Upper lobe of right lung (tissue), 1 donor: ENCODE measurements at regions not wholly inside any gene's neighbourhood (a gene's known extent, or its start where the extent isn't known, plus 50 kb on each side); places are given as distances from the start of the nearest gene placed in this dataset.

ENCODE experiments used
- ATAC-seq: fragments of 200-7000 bp; cut with Tn5 transposase; one replicate; pipeline ENCODE4 v1.9.1; 2020; ENCODE audit warnings: mild to moderate bottlenecking, moderate library complexity
- DNase-seq: peaks from one replicate; pipeline ENCODE4 v3.0.0-alpha.2; 2020
- H3K27ac ChIP-seq: fragments of 200-600 bp; one replicate; pipeline ENCODE4 v1.8.0; 2022
- H3K27me3 ChIP-seq: fragments of 200-600 bp; one replicate; pipeline ENCODE4 v1.8.0; 2022; ENCODE audit warnings: mild to moderate bottlenecking
- H3K36me3 ChIP-seq: fragments of 200-600 bp; one replicate; pipeline ENCODE4 v1.8.0; 2022
- H3K4me1 ChIP-seq: fragments of 200-600 bp; one replicate; pipeline ENCODE4 v1.8.0; 2022
- H3K4me3 ChIP-seq: fragments of 200-600 bp; one replicate; pipeline ENCODE4 v1.8.0; 2022; ENCODE audit warnings: mild to moderate bottlenecking
- H3K9me3 ChIP-seq: fragments of 200-600 bp; one replicate; pipeline ENCODE4 v1.8.0; 2022
- CTCF ChIP-seq: fragments of 200-600 bp; IDR thresholded peaks from one replicate; pipeline ENCODE4 v1.8.0; 2022; ENCODE audit warnings: antibody characterized with exemption
- intact Hi-C: fragments of 100-400 bp; cut with DNase I; formaldehyde crosslinking; loops from one replicate; pipeline ENCODE4 v1.11.0; 2022
- donor health status: DM: no; HTN: yes; CAD: no; lungs with severe emphysema.

GRCh38 chr5:73292816-73293459, 119.9 kb downstream of the TMEM174 start:
- Histone ChIP-seq H3K36me3 (no peaks in the 10 kb centered on the region), H3K27ac (no peak overlapping the region), H3K4me1 (no peaks in the 10 kb centered on the region), H3K4me3 (no peak overlapping the region), H3K9me3 (no peaks in the 10 kb centered on the region), H3K27me3 (peaks cover 67% of the 10 kb centered on the region)
- intact Hi-C loops = no loop called here
- no peak for TF ChIP-seq CTCF
- DNase-seq = no peak
- no peak for ATAC-seq

GRCh38 chr5:73291873-73292272, 118.9 kb downstream of the TMEM174 start:
- no peaks in the 10 kb centered on the region for H3K4me1 ChIP-seq
- no peak overlapping the region for H3K4me3 ChIP-seq
- peaks cover 56% of the 10 kb centered on the region for H3K27me3 ChIP-seq
- no peaks in the 10 kb centered on the region for H3K36me3 ChIP-seq
- TF ChIP-seq CTCF = no peak
- ATAC-seq (no peak), DNase-seq (no peak)
- intact Hi-C loops = no loop called here
- no peak overlapping the region for H3K27ac ChIP-seq
- no peaks in the 10 kb centered on the region for H3K9me3 ChIP-seq

- H3K27ac ChIP-seq = no peak overlapping the region
- no peaks in the 10 kb centered on the region for H3K36me3 ChIP-seq
- TF ChIP-seq CTCF = no peak
- ATAC-seq (no peak), DNase-seq (no peak)
- H3K27me3 ChIP-seq = peaks cover 42% of the 10 kb centered on the region
- H3K4me1 ChIP-seq = no peaks in the 10 kb centered on the region
- intact Hi-C loops = no loop called here
- H3K4me3 ChIP-seq = no peak overlapping the region
- H3K9me3 ChIP-seq = no peaks in the 10 kb centered on the region
These were observed 117.2 kb downstream of the TMEM174 start for GRCh38 chr5:73290242-73290641.

DNA sequence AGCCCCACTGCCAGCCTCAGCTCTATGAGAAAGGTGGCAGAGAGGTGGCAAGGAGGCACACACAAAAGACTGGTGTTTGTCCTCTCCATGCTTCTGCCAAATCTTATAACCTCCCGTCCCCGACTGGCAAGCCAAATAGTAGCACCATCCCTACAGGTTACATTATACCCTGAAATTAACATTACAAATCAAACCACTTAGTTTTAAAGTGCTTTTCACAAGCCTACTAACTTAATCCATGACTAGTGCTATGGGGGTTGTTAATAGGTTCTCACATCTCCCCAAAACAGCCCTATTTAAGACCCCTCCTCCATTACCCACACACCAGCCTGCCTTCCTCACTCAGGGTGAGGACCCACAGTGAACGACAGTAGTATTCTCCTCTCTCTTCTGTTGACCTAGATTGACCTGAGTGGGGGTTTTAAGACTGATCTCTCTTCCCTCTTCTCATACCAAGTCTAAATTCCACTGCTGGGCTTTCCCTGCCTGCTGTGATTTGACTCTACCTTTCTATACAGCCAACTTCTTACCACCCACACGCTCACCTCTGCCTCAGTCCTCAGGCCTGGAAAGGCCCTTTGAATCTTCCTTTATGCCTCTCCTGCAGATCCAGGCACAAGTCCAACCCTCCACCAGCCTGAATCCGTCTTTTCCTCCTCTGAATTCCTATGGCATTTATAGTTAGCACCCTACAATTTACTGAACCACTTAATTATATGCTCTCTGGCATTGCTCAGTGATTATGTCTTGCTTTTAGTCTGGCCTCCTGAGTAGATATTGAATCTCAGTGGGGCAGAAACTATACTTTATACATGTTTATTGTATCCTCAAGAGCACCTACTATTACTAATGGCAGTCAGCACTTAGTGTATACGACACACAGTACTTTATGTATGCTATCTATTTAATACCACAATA, 116.1 kb downstream of the TMEM174 start:
- H3K27ac ChIP-seq = no peak overlapping the region
- intact Hi-C loops = no loop called here
- TF ChIP-seq CTCF = no peak
- H3K36me3 ChIP-seq = no peaks in the 10 kb centered on the region
- no peaks in the 10 kb centered on the region for H3K9me3 ChIP-seq
- peak; percentile 31 for ATAC-seq
- H3K4me1 ChIP-seq = no peaks in the 10 kb centered on the region
- H3K27me3 ChIP-seq = peaks cover 38% of the 10 kb centered on the region
- no peak overlapping the region for H3K4me3 ChIP-seq
- DNase-seq = no peak

DNA sequence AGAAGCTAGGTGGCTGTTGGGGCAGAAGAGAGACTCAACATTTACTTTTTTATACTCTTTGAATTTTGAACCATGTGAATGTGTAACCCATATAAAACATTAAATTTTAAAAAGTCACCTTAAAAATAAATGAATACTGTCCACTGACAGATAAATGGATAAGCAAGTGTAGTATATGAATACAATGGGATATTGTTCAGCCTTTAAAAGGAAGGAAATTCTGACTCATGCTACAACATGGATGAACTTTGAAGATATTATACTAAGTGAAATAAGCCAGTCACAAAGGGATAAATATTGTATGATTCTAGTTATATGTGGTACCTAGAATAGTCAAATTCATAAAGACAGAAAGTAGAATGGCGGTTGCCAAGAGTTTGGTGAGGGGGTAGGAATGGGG, 113.9 kb downstream of the TMEM174 start:
- no peaks in the 10 kb centered on the region for H3K9me3 ChIP-seq
- peaks cover 18% of the 10 kb centered on the region for H3K27me3 ChIP-seq
- no peak for TF ChIP-seq CTCF
- no peak for ATAC-seq
- no peaks in the 10 kb centered on the region for H3K36me3 ChIP-seq
- no peak overlapping the region for H3K4me3 ChIP-seq
- no peak overlapping the region for H3K27ac ChIP-seq
- no peak for DNase-seq
- peaks cover 1% of the 10 kb centered on the region for H3K4me1 ChIP-seq
- intact Hi-C loops = no loop called here
